ENCODE measurements at regions not wholly inside any gene's neighbourhood (a gene's known extent, or its start where the extent isn't known, plus 50 kb on each side); places are given as distances from the start of the nearest gene placed in this dataset.

GRCh38 chr5:156149213-156149612 lies 177.8 kb upstream of the SGCD start:
- H3K9me3 ChIP-seq (ENCODE audit: control insufficient read depth in 1 of 2, insufficient read depth in 1 of 2, low read length in 2 of 2): no peaks in the 10 kb centered on the region
- no peaks in the 10 kb centered on the region for H3K4me1 Mint-ChIP-seq (ENCODE audit: low read depth)
- H3K4me3 ChIP-seq (ENCODE audit: low read length): no peak overlapping the region
- CTCF ChIA-PET: no interaction called here
- no peaks in the 10 kb centered on the region for H3K9me3 Mint-ChIP-seq
- intact Hi-C loops (cut with DNase I, micrococcal nuclease): no loop called here
- no peak overlapping the region for H3K27ac ChIP-seq (ENCODE audit: low read depth in 1 of 2, low read length in 2 of 2)
- H3K27me3 ChIP-seq (ENCODE audit: control insufficient read depth in 1 of 2, insufficient read depth in 2 of 2, low read length in 2 of 2): no peaks in the 10 kb centered on the region
- H3K27ac Mint-ChIP-seq: no peak overlapping the region
- no peak overlapping the region for H3K4me3 Mint-ChIP-seq
- H3K36me3 ChIP-seq (ENCODE audit: insufficient read depth, low read length): no peaks in the 10 kb centered on the region
- H3K27me3 Mint-ChIP-seq: peaks cover 4% of the 10 kb centered on the region
- no peaks in the 10 kb centered on the region for H3K4me1 ChIP-seq (ENCODE audit: insufficient read depth, low read length)
- TF ChIP-seq CTCF (IDR thresholded peaks at IDR 0.05): no peak
- POLR2A ChIA-PET: no interaction called here
- no peak for ATAC-seq (ENCODE audit: poor library complexity)
- no peak for DNase-seq
- no peaks in the 10 kb centered on the region for H3K36me3 Mint-ChIP-seq (ENCODE audit: low read depth)

GRCh38 chr5:156153602-156154001 lies 173.4 kb upstream of the SGCD start:
- no peaks in the 10 kb centered on the region for H3K27me3 ChIP-seq (ENCODE audit: control insufficient read depth in 1 of 2, insufficient read depth in 2 of 2, low read length in 2 of 2)
- Mint-ChIP-seq H3K4me1 (ENCODE audit: low read depth) (no peaks in the 10 kb centered on the region), H3K4me3 (no peak overlapping the region), H3K27me3 (peaks cover 8% of the 10 kb centered on the region), H3K36me3 (ENCODE audit: low read depth) (no peaks in the 10 kb centered on the region), H3K9me3 (no peaks in the 10 kb centered on the region), H3K27ac (no peak overlapping the region)
- ChIA-PET CTCF (no interaction called here), POLR2A (no interaction called here)
- DNase-seq (no peak), ATAC-seq (ENCODE audit: poor library complexity) (no peak)
- no peak for TF ChIP-seq CTCF (IDR thresholded peaks at IDR 0.05)
- H3K36me3 ChIP-seq (ENCODE audit: insufficient read depth, low read length): no peaks in the 10 kb centered on the region
- no peaks in the 10 kb centered on the region for H3K9me3 ChIP-seq (ENCODE audit: control insufficient read depth in 1 of 2, insufficient read depth in 1 of 2, low read length in 2 of 2)
- H3K4me3 ChIP-seq (ENCODE audit: low read length): no peak overlapping the region
- no peak overlapping the region for H3K27ac ChIP-seq (ENCODE audit: low read depth in 1 of 2, low read length in 2 of 2)
- intact Hi-C loops (cut with DNase I, micrococcal nuclease): no loop called here
- H3K4me1 ChIP-seq (ENCODE audit: insufficient read depth, low read length): no peaks in the 10 kb centered on the region

- H3K27me3 ChIP-seq (ENCODE audit: control insufficient read depth in 1 of 2, insufficient read depth in 2 of 2, low read length in 2 of 2): no peaks in the 10 kb centered on the region
- CTCF ChIA-PET: no interaction called here
- intact Hi-C loops (cut with DNase I, micrococcal nuclease): no loop called here
- no peaks in the 10 kb centered on the region for H3K36me3 Mint-ChIP-seq (ENCODE audit: low read depth)
- H3K27ac ChIP-seq (ENCODE audit: low read depth in 1 of 2, low read length in 2 of 2): no peak overlapping the region
- no peak overlapping the region for H3K4me3 ChIP-seq (ENCODE audit: low read length)
- H3K4me1 Mint-ChIP-seq (ENCODE audit: low read depth): no peaks in the 10 kb centered on the region
- ATAC-seq (ENCODE audit: poor library complexity) (no peak), DNase-seq (no peak)
- peaks cover 4% of the 10 kb centered on the region for H3K27me3 Mint-ChIP-seq
- no peaks in the 10 kb centered on the region for H3K9me3 Mint-ChIP-seq
- no peak overlapping the region for H3K4me3 Mint-ChIP-seq
- no peaks in the 10 kb centered on the region for H3K9me3 ChIP-seq (ENCODE audit: control insufficient read depth in 1 of 2, insufficient read depth in 1 of 2, low read length in 2 of 2)
- H3K27ac Mint-ChIP-seq: no peak overlapping the region
- TF ChIP-seq CTCF (IDR thresholded peaks at IDR 0.05): no peak
- POLR2A ChIA-PET: no interaction called here
- H3K36me3 ChIP-seq (ENCODE audit: insufficient read depth, low read length): no peaks in the 10 kb centered on the region
- no peaks in the 10 kb centered on the region for H3K4me1 ChIP-seq (ENCODE audit: insufficient read depth, low read length)
These were observed 172.2 kb upstream of the SGCD start for GRCh38 chr5:156154757-156155156.
